ENCODE measurements at regions not wholly inside any gene's neighbourhood (a gene's known extent, or its start where the extent isn't known, plus 50 kb on each side); places are given as distances from the start of the nearest gene placed in this dataset.

DNA sequence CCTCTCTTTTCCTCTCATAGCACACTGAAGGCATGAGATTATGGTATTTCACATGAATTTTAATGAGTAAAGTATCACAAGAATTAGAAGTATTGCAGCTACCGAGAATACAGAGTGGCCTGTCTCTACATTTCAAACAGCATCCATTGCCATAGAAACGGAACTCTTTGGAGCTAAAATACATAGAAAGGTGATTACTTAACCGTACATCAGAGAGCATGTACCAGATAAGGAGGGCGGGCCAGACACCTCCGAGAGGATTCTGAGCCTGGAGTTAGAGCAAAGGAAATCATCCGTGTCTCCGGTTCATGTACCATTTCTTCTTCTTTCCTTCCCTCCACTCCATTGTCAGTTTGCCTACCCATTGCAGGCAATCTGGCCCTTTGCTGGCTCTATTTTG lies 196.7 kb downstream of the KLF6 start:
- Histone ChIP-seq H3K36me3 (ENCODE audit: control insufficient read depth, low read length) (no peaks in the 10 kb centered on the region), H3K4me2 (ENCODE audit: low read length) (no peak overlapping the region), H3K4me3 (ENCODE audit: low read length) (no peak overlapping the region), H4K20me1 (ENCODE audit: control insufficient read depth, insufficient read depth, low read depth, low read length) (no peaks in the 10 kb centered on the region), H3K9me2 (replicated peaks; ENCODE audit: control insufficient read depth, low read length) (no peaks in the 10 kb centered on the region), H3K27me3 (ENCODE audit: control insufficient read depth, low read length) (no peaks in the 10 kb centered on the region), H3K79me2 (ENCODE audit: control insufficient read depth, low read length) (no peaks in the 10 kb centered on the region), H3K4me1 (ENCODE audit: control insufficient read depth, low read length) (no peaks in the 10 kb centered on the region), H3K9me3 (ENCODE audit: control insufficient read depth, insufficient read depth, low read length) (no peaks in the 10 kb centered on the region), H3F3A (ENCODE audit: control insufficient read depth, insufficient read depth) (no peaks in the 10 kb centered on the region), H3K27ac (ENCODE audit: low read depth, low read length) (no peak overlapping the region)
- TF ChIP-seq, protein P1, sequence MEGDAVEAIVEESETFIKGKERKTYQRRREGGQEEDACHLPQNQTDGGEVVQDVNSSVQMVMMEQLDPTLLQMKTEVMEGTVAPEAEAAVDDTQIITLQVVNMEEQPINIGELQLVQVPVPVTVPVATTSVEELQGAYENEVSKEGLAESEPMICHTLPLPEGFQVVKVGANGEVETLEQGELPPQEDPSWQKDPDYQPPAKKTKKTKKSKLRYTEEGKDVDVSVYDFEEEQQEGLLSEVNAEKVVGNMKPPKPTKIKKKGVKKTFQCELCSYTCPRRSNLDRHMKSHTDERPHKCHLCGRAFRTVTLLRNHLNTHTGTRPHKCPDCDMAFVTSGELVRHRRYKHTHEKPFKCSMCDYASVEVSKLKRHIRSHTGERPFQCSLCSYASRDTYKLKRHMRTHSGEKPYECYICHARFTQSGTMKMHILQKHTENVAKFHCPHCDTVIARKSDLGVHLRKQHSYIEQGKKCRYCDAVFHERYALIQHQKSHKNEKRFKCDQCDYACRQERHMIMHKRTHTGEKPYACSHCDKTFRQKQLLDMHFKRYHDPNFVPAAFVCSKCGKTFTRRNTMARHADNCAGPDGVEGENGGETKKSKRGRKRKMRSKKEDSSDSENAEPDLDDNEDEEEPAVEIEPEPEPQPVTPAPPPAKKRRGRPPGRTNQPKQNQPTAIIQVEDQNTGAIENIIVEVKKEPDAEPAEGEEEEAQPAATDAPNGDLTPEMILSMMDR (IDR thresholded peaks at IDR 0.05; ENCODE audit: low read depth, low read length, poor library complexity, severe bottlenecking), result no peak
- no peak for TF ChIP-seq EZH2phosphoT487 (IDR thresholded peaks at IDR 0.05; ENCODE audit: borderline replicate concordance, low read length)

GRCh38 chr10:3584926-3585784 lies 199.9 kb downstream of the KLF6 start:
- no peaks in the 10 kb centered on the region for H3F3A ChIP-seq (ENCODE audit: control insufficient read depth, insufficient read depth)
- H3K9me2 ChIP-seq (replicated peaks; ENCODE audit: control insufficient read depth, low read length), result no peaks in the 10 kb centered on the region
- no peaks in the 10 kb centered on the region for H3K36me3 ChIP-seq (ENCODE audit: control insufficient read depth, low read length)

GRCh38 chr10:3580565-3580964 lies 204.4 kb downstream of the KLF6 start:
- no peak for TF ChIP-seq EZH2phosphoT487 (IDR thresholded peaks at IDR 0.05; ENCODE audit: borderline replicate concordance, low read length)
- H3K4me1 ChIP-seq (ENCODE audit: control insufficient read depth, low read length), result peaks cover 6% of the 10 kb centered on the region
- no peak overlapping the region for H3K4me2 ChIP-seq (ENCODE audit: low read length)
- no peaks in the 10 kb centered on the region for H4K20me1 ChIP-seq (ENCODE audit: control insufficient read depth, insufficient read depth, low read depth, low read length)
- no peaks in the 10 kb centered on the region for H3K79me2 ChIP-seq (ENCODE audit: control insufficient read depth, low read length)
- H3K27ac ChIP-seq (ENCODE audit: low read depth, low read length), result no peak overlapping the region
- no peaks in the 10 kb centered on the region for H3K36me3 ChIP-seq (ENCODE audit: control insufficient read depth, low read length)
- no peak overlapping the region for H3K4me3 ChIP-seq (ENCODE audit: low read length)
- H3F3A ChIP-seq (ENCODE audit: control insufficient read depth, insufficient read depth), result no peaks in the 10 kb centered on the region
- no peaks in the 10 kb centered on the region for H3K27me3 ChIP-seq (ENCODE audit: control insufficient read depth, low read length)
- no peaks in the 10 kb centered on the region for H3K9me3 ChIP-seq (ENCODE audit: control insufficient read depth, insufficient read depth, low read length)
- no peaks in the 10 kb centered on the region for H3K9me2 ChIP-seq (replicated peaks; ENCODE audit: control insufficient read depth, low read length)

More at GRCh38 chr10:3584926-3585784, 199.9 kb downstream of the KLF6 start:
- no peaks in the 10 kb centered on the region for H3K4me1 ChIP-seq (ENCODE audit: control insufficient read depth, low read length)
- no peaks in the 10 kb centered on the region for H3K79me2 ChIP-seq (ENCODE audit: control insufficient read depth, low read length)
- H3K4me2 ChIP-seq (ENCODE audit: low read length), result no peak overlapping the region
- H4K20me1 ChIP-seq (ENCODE audit: control insufficient read depth, insufficient read depth, low read depth, low read length), result no peaks in the 10 kb centered on the region
- no peaks in the 10 kb centered on the region for H3K27me3 ChIP-seq (ENCODE audit: control insufficient read depth, low read length)
- TF ChIP-seq EZH2phosphoT487 (IDR thresholded peaks at IDR 0.05; ENCODE audit: borderline replicate concordance, low read length), result no peak
- TF ChIP-seq, protein P1 (IDR thresholded peaks at IDR 0.05; ENCODE audit: low read depth, low read length, poor library complexity, severe bottlenecking), result no peak
- H3K4me3 ChIP-seq (ENCODE audit: low read length), result no peak overlapping the region
- H3K27ac ChIP-seq (ENCODE audit: low read depth, low read length), result no peak overlapping the region
- no peaks in the 10 kb centered on the region for H3K9me3 ChIP-seq (ENCODE audit: control insufficient read depth, insufficient read depth, low read length)

DNA sequence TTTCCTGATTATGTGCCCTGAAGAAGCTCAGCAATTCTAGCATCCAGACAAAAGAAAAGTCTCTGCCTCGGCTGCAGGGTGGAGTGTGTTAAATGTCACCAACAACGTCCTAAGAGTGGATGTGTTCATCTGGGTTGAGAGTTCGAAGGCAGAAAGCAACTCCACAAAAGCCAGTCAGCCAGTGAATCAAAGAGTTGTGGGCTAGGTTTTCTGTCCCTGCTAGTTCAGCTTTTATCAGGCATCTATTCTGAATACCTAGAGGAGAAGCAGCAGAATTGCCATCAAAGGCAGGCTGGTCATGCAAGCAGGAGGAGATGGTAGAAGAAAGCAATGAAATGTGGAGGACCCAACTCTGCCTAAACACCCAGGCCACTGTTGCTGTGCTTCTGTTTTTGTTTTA lies 205.2 kb downstream of the KLF6 start:
- Histone ChIP-seq H3K79me2 (ENCODE audit: control insufficient read depth, low read length) (no peaks in the 10 kb centered on the region), H4K20me1 (ENCODE audit: control insufficient read depth, insufficient read depth, low read depth, low read length) (no peaks in the 10 kb centered on the region), H3K9me2 (replicated peaks; ENCODE audit: control insufficient read depth, low read length) (no peaks in the 10 kb centered on the region), H3K9me3 (ENCODE audit: control insufficient read depth, insufficient read depth, low read length) (no peaks in the 10 kb centered on the region), H3K4me1 (ENCODE audit: control insufficient read depth, low read length) (peaks cover 6% of the 10 kb centered on the region), H3K27ac (ENCODE audit: low read depth, low read length) (no peak overlapping the region), H3K27me3 (ENCODE audit: control insufficient read depth, low read length) (no peaks in the 10 kb centered on the region), H3F3A (ENCODE audit: control insufficient read depth, insufficient read depth) (no peaks in the 10 kb centered on the region), H3K4me2 (ENCODE audit: low read length) (no peak overlapping the region), H3K36me3 (ENCODE audit: control insufficient read depth, low read length) (no peaks in the 10 kb centered on the region), H3K4me3 (ENCODE audit: low read length) (no peak overlapping the region)
- no peak for TF ChIP-seq EZH2phosphoT487 (IDR thresholded peaks at IDR 0.05; ENCODE audit: borderline replicate concordance, low read length)
- TF ChIP-seq, protein P1 (IDR thresholded peaks at IDR 0.05; ENCODE audit: low read depth, low read length, poor library complexity, severe bottlenecking), result no peak
